ENCODE measurements at regions not wholly inside any gene's neighbourhood (a gene's known extent, or its start where the extent isn't known, plus 50 kb on each side); places are given as distances from the start of the nearest gene placed in this dataset.

DNA sequence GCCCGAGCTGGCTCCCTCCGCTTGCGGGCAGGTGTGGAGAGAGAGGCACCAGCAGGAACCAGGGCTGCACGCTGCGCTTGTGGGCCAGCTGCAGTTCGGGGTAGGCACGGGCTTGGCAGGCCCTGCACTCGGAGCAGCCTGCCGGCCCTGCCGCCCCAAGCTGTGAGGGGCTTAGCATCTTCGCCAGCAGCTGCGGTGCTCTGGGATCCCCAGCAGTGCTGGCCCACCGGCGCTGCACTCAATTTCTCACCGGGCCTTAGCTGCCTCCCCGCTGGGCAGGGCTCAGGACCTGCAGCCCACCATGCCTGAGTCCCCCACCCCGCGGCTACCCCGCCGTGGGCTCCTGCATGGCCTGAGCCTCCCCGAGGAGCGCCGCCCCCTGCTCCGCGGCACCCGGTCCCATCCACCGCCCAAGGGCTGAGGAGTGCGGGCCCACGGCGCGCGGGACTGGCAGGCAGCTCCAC is 434.4 kb upstream of the RGPD4 start:
- ATAC-seq (no peak), DNase-seq (ENCODE audit: extremely low read depth in 1 of 4, low spot score in 3 of 4) (no peak), FAIRE-seq (no peak)
- ChIA-PET CTCF (ENCODE audit: low intra/inter-chr PET ratio) (no interaction called here), POLR2A (interaction anchor here (0.6 kb wide), 1 partner anchor 449 kb away, joined by 4 read pairs; no protein-coding TSS in a partner anchor)
- Histone ChIP-seq H3K27ac (ENCODE audit: extremely low read depth, low read depth, low read length) (no peak overlapping the region), H3K9ac (ENCODE audit: insufficient read depth in 1 of 2, low read depth in 2 of 2, low read length in 2 of 2) (no peak overlapping the region), H3K9me3 (replicated peaks; ENCODE audit: control insufficient read depth, insufficient read depth, low read depth, low read length) (no peaks in the 10 kb centered on the region), H3K9me1 (ENCODE audit: control insufficient read depth, insufficient read depth, low read length) (no peaks in the 10 kb centered on the region), H3K4me3 (no peak overlapping the region), H3K79me2 (ENCODE audit: control insufficient read depth, insufficient read depth, low read length) (no peaks in the 10 kb centered on the region), H3K27me3 (ENCODE audit: control insufficient read depth in 2 of 2, insufficient read depth in 2 of 2, low read length in 2 of 2) (no peaks in the 10 kb centered on the region), H4K20me1 (replicated peaks; ENCODE audit: control insufficient read depth, insufficient read depth, low read length) (no peaks in the 10 kb centered on the region), H3K4me1 (replicated peaks in 1 of 2; ENCODE audit: control insufficient read depth in 2 of 2, insufficient read depth in 2 of 2, low read length in 2 of 2) (no peaks in the 10 kb centered on the region), H3K36me3 (ENCODE audit: control insufficient read depth, insufficient read depth, low read length) (no peaks in the 10 kb centered on the region), H3K4me2 (ENCODE audit: insufficient read depth, low read length) (no peak overlapping the region), H2AFZ (ENCODE audit: low read depth, low read length) (no peak overlapping the region)
- TF ChIP-seq CGGBP1 (CRISPR knock-in tag; IDR thresholded peaks at IDR 0.05) (no peak), BCOR (IDR thresholded peaks at IDR 0.05) (no peak), PHTF2 (CRISPR knock-in tag; IDR thresholded peaks at IDR 0.05) (no peak), FUS (optimal IDR thresholded peaks at IDR 0.05; ENCODE audit: low read depth, low read length) (no peak)
- WGBS (ENCODE audit: insufficient coverage, low coverage, missing lambda C conversion rate), result 4% methylated on average over 19 of the region's 32 CpGs
- no TSS peak for BruUV-seq (replicated peaks)
- in situ Hi-C loops (cut with MboI), result no loop called here
- intact Hi-C loops (cut with micrococcal nuclease), result no loop called here

- Histone ChIP-seq H3K4me1 (replicated peaks in 1 of 2; ENCODE audit: control insufficient read depth in 2 of 2, insufficient read depth in 2 of 2, low read length in 2 of 2) (no peaks in the 10 kb centered on the region), H3K9me1 (ENCODE audit: control insufficient read depth, insufficient read depth, low read length) (no peaks in the 10 kb centered on the region), H2AFZ (ENCODE audit: low read depth, low read length) (no peak overlapping the region), H3K9ac (ENCODE audit: insufficient read depth in 1 of 2, low read depth in 2 of 2, low read length in 2 of 2) (no peak overlapping the region), H3K4me2 (ENCODE audit: insufficient read depth, low read length) (no peak overlapping the region), H3K36me3 (ENCODE audit: control insufficient read depth, insufficient read depth, low read length) (no peaks in the 10 kb centered on the region), H4K20me1 (replicated peaks; ENCODE audit: control insufficient read depth, insufficient read depth, low read length) (no peaks in the 10 kb centered on the region), H3K27ac (ENCODE audit: extremely low read depth, low read depth, low read length) (no peak overlapping the region), H3K4me3 (no peak overlapping the region), H3K27me3 (ENCODE audit: control insufficient read depth in 2 of 2, insufficient read depth in 2 of 2, low read length in 2 of 2) (no peaks in the 10 kb centered on the region), H3K79me2 (ENCODE audit: control insufficient read depth, insufficient read depth, low read length) (no peaks in the 10 kb centered on the region), H3K9me3 (replicated peaks; ENCODE audit: control insufficient read depth, insufficient read depth, low read depth, low read length) (no peaks in the 10 kb centered on the region)
- CTCF ChIA-PET (ENCODE audit: low intra/inter-chr PET ratio), result no interaction called here
- ATAC-seq, result no peak
- no peak for FAIRE-seq
- DNase-seq (ENCODE audit: extremely low read depth in 1 of 4, low spot score in 3 of 4), result no peak
- in situ Hi-C loops (cut with MboI), result no loop called here
- BruUV-seq (replicated peaks), result no TSS peak
- POLR2A ChIA-PET, result no interaction called here
- intact Hi-C loops (cut with micrococcal nuclease), result no loop called here
- TF ChIP-seq ZNF121 (CRISPR knock-in tag; conservative IDR thresholded peaks at IDR 0.05) (no peak), E2F1 (CRISPR knock-in tag; IDR thresholded peaks at IDR 0.05) (no peak), TSC22D4 (tag; IDR thresholded peaks at IDR 0.05) (no peak), MAFK (IDR thresholded peaks at IDR 0.05; ENCODE audit: low read length) (no peak), PTTG1 (tag; IDR thresholded peaks at IDR 0.05; ENCODE audit: low read depth) (no peak), ZNF586 (CRISPR knock-in tag; conservative IDR thresholded peaks at IDR 0.05) (no peak), HNRNPK (IDR thresholded peaks at IDR 0.05; ENCODE audit: low read depth, low read length, poor library complexity, severe bottlenecking) (no peak), FOSL1 (tag; conservative IDR thresholded peaks at IDR 0.05) (no peak), IRF2 (CRISPR knock-in tag; IDR thresholded peaks at IDR 0.05) (no peak), ZNF146 (CRISPR knock-in tag; IDR thresholded peaks at IDR 0.05; ENCODE audit: unreplicated experiment) (no peak)
Observed at GRCh38 chr2:107393516-107393915, 433.2 kb upstream of the RGPD4 start.

Data from K562 (cell line).